ENCODE measurements at regions not wholly inside any gene's neighbourhood (a gene's known extent, or its start where the extent isn't known, plus 50 kb on each side); places are given as distances from the start of the nearest gene placed in this dataset.
"Not testable (repeated sequence)": the region's sequence is repeated elsewhere in the genome, so short reads cannot be mapped to it uniquely, and the experiment has no call there.

GRCh38 chr5:81825237-81825636 is 74.3 kb upstream of the SSBP2 start:
- H3K27me3 ChIP-seq (ENCODE audit: low read depth, low read length), result no peaks in the 10 kb centered on the region

GRCh38 chr5:81823736-81824135 is 72.8 kb upstream of the SSBP2 start:
- not testable (repeated sequence) for H3K4me1 ChIP-seq (ENCODE audit: control insufficient read depth in 1 of 2, insufficient read depth in 2 of 2, low read length in 2 of 2); H3K27ac ChIP-seq (ENCODE audit: low read length); H3K9me3 ChIP-seq (ENCODE audit: control insufficient read depth in 1 of 2, low read length in 2 of 2); H3K4me3 ChIP-seq (ENCODE audit: low read depth in 1 of 2, low read length in 2 of 2); H3K36me3 ChIP-seq (ENCODE audit: control insufficient read depth in 1 of 2, insufficient read depth in 2 of 2, low read length in 2 of 2); H3K27me3 ChIP-seq (ENCODE audit: low read depth, low read length)

More at GRCh38 chr5:81825237-81825636, 74.3 kb upstream of the SSBP2 start:
- no peak overlapping the region for H3K4me3 ChIP-seq (ENCODE audit: low read depth in 1 of 2, low read length in 2 of 2)
- no peaks in the 10 kb centered on the region for H3K4me1 ChIP-seq (ENCODE audit: control insufficient read depth in 1 of 2, insufficient read depth in 2 of 2, low read length in 2 of 2)
- H3K9me3 ChIP-seq (ENCODE audit: control insufficient read depth in 1 of 2, low read length in 2 of 2), result no peaks in the 10 kb centered on the region
- H3K27ac ChIP-seq (ENCODE audit: low read length), result no peak overlapping the region
- no peaks in the 10 kb centered on the region for H3K36me3 ChIP-seq (ENCODE audit: control insufficient read depth in 1 of 2, insufficient read depth in 2 of 2, low read length in 2 of 2)

GRCh38 chr5:81820863-81821262 is 70.0 kb upstream of the SSBP2 start:
- Histone ChIP-seq H3K4me1 (ENCODE audit: control insufficient read depth in 1 of 2, insufficient read depth in 2 of 2, low read length in 2 of 2) (no peaks in the 10 kb centered on the region), H3K9me3 (ENCODE audit: control insufficient read depth in 1 of 2, low read length in 2 of 2) (no peaks in the 10 kb centered on the region), H3K4me3 (ENCODE audit: low read depth in 1 of 2, low read length in 2 of 2) (no peak overlapping the region), H3K27me3 (ENCODE audit: low read depth, low read length) (no peaks in the 10 kb centered on the region), H3K27ac (ENCODE audit: low read length) (no peak overlapping the region), H3K36me3 (ENCODE audit: control insufficient read depth in 1 of 2, insufficient read depth in 2 of 2, low read length in 2 of 2) (no peaks in the 10 kb centered on the region)

- Histone ChIP-seq H3K27me3 (ENCODE audit: low read depth, low read length) (no peaks in the 10 kb centered on the region), H3K4me1 (ENCODE audit: control insufficient read depth in 1 of 2, insufficient read depth in 2 of 2, low read length in 2 of 2) (no peaks in the 10 kb centered on the region), H3K27ac (ENCODE audit: low read length) (no peak overlapping the region), H3K4me3 (ENCODE audit: low read depth in 1 of 2, low read length in 2 of 2) (no peak overlapping the region), H3K36me3 (ENCODE audit: control insufficient read depth in 1 of 2, insufficient read depth in 2 of 2, low read length in 2 of 2) (no peaks in the 10 kb centered on the region), H3K9me3 (ENCODE audit: control insufficient read depth in 1 of 2, low read length in 2 of 2) (no peaks in the 10 kb centered on the region)
Observed at GRCh38 chr5:81820318-81820636, 69.4 kb upstream of the SSBP2 start.

- H3K36me3 ChIP-seq (ENCODE audit: control insufficient read depth in 1 of 2, insufficient read depth in 2 of 2, low read length in 2 of 2), result no peaks in the 10 kb centered on the region
- no peaks in the 10 kb centered on the region for H3K9me3 ChIP-seq (ENCODE audit: control insufficient read depth in 1 of 2, low read length in 2 of 2)
- H3K27ac ChIP-seq (ENCODE audit: low read length), result no peak overlapping the region
Observed at GRCh38 chr5:81819556-81820317, 68.8 kb upstream of the SSBP2 start.

GRCh38 chr5:81817980-81818379 is 67.1 kb upstream of the SSBP2 start:
- Histone ChIP-seq H3K4me3 (ENCODE audit: low read depth in 1 of 2, low read length in 2 of 2) (no peak overlapping the region), H3K36me3 (ENCODE audit: control insufficient read depth in 1 of 2, insufficient read depth in 2 of 2, low read length in 2 of 2) (no peaks in the 10 kb centered on the region), H3K27ac (ENCODE audit: low read length) (no peak overlapping the region), H3K27me3 (ENCODE audit: low read depth, low read length) (no peaks in the 10 kb centered on the region), H3K9me3 (ENCODE audit: control insufficient read depth in 1 of 2, low read length in 2 of 2) (no peaks in the 10 kb centered on the region), H3K4me1 (ENCODE audit: control insufficient read depth in 1 of 2, insufficient read depth in 2 of 2, low read length in 2 of 2) (no peaks in the 10 kb centered on the region)

More at GRCh38 chr5:81819556-81820317, 68.8 kb upstream of the SSBP2 start:
- no peak overlapping the region for H3K4me3 ChIP-seq (ENCODE audit: low read depth in 1 of 2, low read length in 2 of 2)
- H3K4me1 ChIP-seq (ENCODE audit: control insufficient read depth in 1 of 2, insufficient read depth in 2 of 2, low read length in 2 of 2), result no peaks in the 10 kb centered on the region
- no peaks in the 10 kb centered on the region for H3K27me3 ChIP-seq (ENCODE audit: low read depth, low read length)

- Histone ChIP-seq H3K36me3 (ENCODE audit: control insufficient read depth in 1 of 2, insufficient read depth in 2 of 2, low read length in 2 of 2) (no peaks in the 10 kb centered on the region), H3K27me3 (ENCODE audit: low read depth, low read length) (no peaks in the 10 kb centered on the region), H3K4me3 (ENCODE audit: low read depth in 1 of 2, low read length in 2 of 2) (no peak overlapping the region), H3K27ac (ENCODE audit: low read length) (no peak overlapping the region), H3K9me3 (ENCODE audit: control insufficient read depth in 1 of 2, low read length in 2 of 2) (no peaks in the 10 kb centered on the region), H3K4me1 (ENCODE audit: control insufficient read depth in 1 of 2, insufficient read depth in 2 of 2, low read length in 2 of 2) (no peaks in the 10 kb centered on the region)
Observed at GRCh38 chr5:81817086-81817485, 66.2 kb upstream of the SSBP2 start.

- no peaks in the 10 kb centered on the region for H3K36me3 ChIP-seq (ENCODE audit: control insufficient read depth in 1 of 2, insufficient read depth in 2 of 2, low read length in 2 of 2)
- H3K4me1 ChIP-seq (ENCODE audit: control insufficient read depth in 1 of 2, insufficient read depth in 2 of 2, low read length in 2 of 2), result no peaks in the 10 kb centered on the region
- H3K27ac ChIP-seq (ENCODE audit: low read length), result no peak overlapping the region
- H3K9me3 ChIP-seq (ENCODE audit: control insufficient read depth in 1 of 2, low read length in 2 of 2), result no peaks in the 10 kb centered on the region
- no peaks in the 10 kb centered on the region for H3K27me3 ChIP-seq (ENCODE audit: low read depth, low read length)
- H3K4me3 ChIP-seq (ENCODE audit: low read depth in 1 of 2, low read length in 2 of 2), result no peak overlapping the region
Observed at GRCh38 chr5:81815321-81815720, 64.4 kb upstream of the SSBP2 start.

GRCh38 chr5:81808106-81808505 is 57.2 kb upstream of the SSBP2 start:
- Histone ChIP-seq H3K27me3 (ENCODE audit: low read depth, low read length) (no peaks in the 10 kb centered on the region), H3K9me3 (ENCODE audit: control insufficient read depth in 1 of 2, low read length in 2 of 2) (peaks cover 0 to 6% of the 10 kb centered on the region in 2 donors), H3K4me1 (ENCODE audit: control insufficient read depth in 1 of 2, insufficient read depth in 2 of 2, low read length in 2 of 2) (no peaks in the 10 kb centered on the region), H3K4me3 (ENCODE audit: low read depth in 1 of 2, low read length in 2 of 2) (no peak overlapping the region), H3K27ac (ENCODE audit: low read length) (no peak overlapping the region), H3K36me3 (ENCODE audit: control insufficient read depth in 1 of 2, insufficient read depth in 2 of 2, low read length in 2 of 2) (no peaks in the 10 kb centered on the region)

GRCh38 chr5:81805086-81805485 is 54.2 kb upstream of the SSBP2 start:
- Histone ChIP-seq H3K4me3 (ENCODE audit: low read depth in 1 of 2, low read length in 2 of 2) (no peak overlapping the region), H3K27ac (ENCODE audit: low read length) (no peak overlapping the region), H3K9me3 (ENCODE audit: control insufficient read depth in 1 of 2, low read length in 2 of 2) (peaks cover 0 to 6% of the 10 kb centered on the region in 2 donors), H3K36me3 (ENCODE audit: control insufficient read depth in 1 of 2, insufficient read depth in 2 of 2, low read length in 2 of 2) (no peaks in the 10 kb centered on the region), H3K4me1 (ENCODE audit: control insufficient read depth in 1 of 2, insufficient read depth in 2 of 2, low read length in 2 of 2) (no peaks in the 10 kb centered on the region), H3K27me3 (ENCODE audit: low read depth, low read length) (no peaks in the 10 kb centered on the region)

- H3K36me3 ChIP-seq (ENCODE audit: control insufficient read depth in 1 of 2, insufficient read depth in 2 of 2, low read length in 2 of 2), result no peaks in the 10 kb centered on the region
- no peak overlapping the region for H3K4me3 ChIP-seq (ENCODE audit: low read depth in 1 of 2, low read length in 2 of 2)
Observed at GRCh38 chr5:81803812-81804211, 52.9 kb upstream of the SSBP2 start.

GRCh38 chr5:81802625-81803024 is 51.7 kb upstream of the SSBP2 start:
- H3K4me1 ChIP-seq (ENCODE audit: control insufficient read depth in 1 of 2, insufficient read depth in 2 of 2, low read length in 2 of 2), result no peaks in the 10 kb centered on the region
- no peaks in the 10 kb centered on the region for H3K27me3 ChIP-seq (ENCODE audit: low read depth, low read length)
- no peaks in the 10 kb centered on the region for H3K36me3 ChIP-seq (ENCODE audit: control insufficient read depth in 1 of 2, insufficient read depth in 2 of 2, low read length in 2 of 2)
- H3K27ac ChIP-seq (ENCODE audit: low read length), result no peak overlapping the region
- H3K4me3 ChIP-seq (ENCODE audit: low read depth in 1 of 2, low read length in 2 of 2), result no peak overlapping the region
- H3K9me3 ChIP-seq (ENCODE audit: control insufficient read depth in 1 of 2, low read length in 2 of 2), result peaks cover 0 to 3% of the 10 kb centered on the region in 2 donors

More at GRCh38 chr5:81803812-81804211, 52.9 kb upstream of the SSBP2 start:
- Histone ChIP-seq H3K27me3 (ENCODE audit: low read depth, low read length) (no peaks in the 10 kb centered on the region), H3K27ac (ENCODE audit: low read length) (no peak overlapping the region), H3K9me3 (ENCODE audit: control insufficient read depth in 1 of 2, low read length in 2 of 2) (peaks cover 0 to 6% of the 10 kb centered on the region in 2 donors), H3K4me1 (ENCODE audit: control insufficient read depth in 1 of 2, insufficient read depth in 2 of 2, low read length in 2 of 2) (no peaks in the 10 kb centered on the region)

All from muscle layer of duodenum (tissue), 2 donors.